Inflammatory macrophage treated with lipopolysaccharide for 1 hour (primary cell): ENCODE measurements at regions not wholly inside any gene's neighbourhood (a gene's known extent, or its start where the extent isn't known, plus 50 kb on each side); places are given as distances from the start of the nearest gene placed in this dataset.

Experiments
- DNase-seq, 2 donors: peaks; one replicate each; pipeline ENCODE4 v3.0.0-alpha.2; 2020 to 2022

- DNase-seq: peak in 1 of 2 donors; percentile 7
Measured at GRCh38 chr7:93015779-93016481, 101.8 kb downstream of the SAMD9 start.

DNA sequence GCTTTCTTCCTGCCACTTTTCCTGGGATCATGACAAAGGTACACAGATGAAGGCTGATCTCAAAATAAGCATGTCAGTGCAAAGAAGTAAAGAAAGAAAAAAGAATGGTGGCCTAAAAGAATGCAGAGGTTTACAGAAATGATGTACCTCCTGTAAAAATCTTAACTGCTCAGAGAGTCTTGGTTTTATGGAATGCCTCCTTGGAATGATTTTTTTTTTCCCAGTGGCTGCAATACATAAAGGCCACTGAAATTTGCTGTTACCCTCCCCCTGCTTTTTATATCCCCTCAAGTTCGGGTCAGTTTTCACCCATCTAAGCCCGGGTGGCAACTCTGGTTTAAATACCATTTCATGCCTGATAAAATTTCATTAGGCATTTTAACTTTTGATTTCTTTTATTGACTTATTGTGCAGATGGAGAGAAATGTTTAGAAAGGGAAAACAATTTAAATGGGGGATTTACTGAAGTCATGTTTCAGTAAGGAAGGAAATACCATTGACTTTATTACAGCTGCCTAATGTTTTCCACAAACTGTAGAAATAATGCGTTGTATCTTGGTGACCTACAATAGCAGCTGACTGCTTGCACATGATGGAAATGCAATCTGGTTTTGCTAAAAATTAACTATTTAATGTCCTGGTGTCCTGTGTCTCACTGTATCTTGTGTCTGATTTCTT, 102.5 kb downstream of the SAMD9 start:
- peak in 1 of 2 donors; percentile 17 for DNase-seq

- no peak for DNase-seq
Measured at GRCh38 chr7:93014410-93014809, 103.4 kb downstream of the SAMD9 start.

- no peak for DNase-seq
Measured at GRCh38 chr7:93013446-93014061, 104.2 kb downstream of the SAMD9 start.

DNA sequence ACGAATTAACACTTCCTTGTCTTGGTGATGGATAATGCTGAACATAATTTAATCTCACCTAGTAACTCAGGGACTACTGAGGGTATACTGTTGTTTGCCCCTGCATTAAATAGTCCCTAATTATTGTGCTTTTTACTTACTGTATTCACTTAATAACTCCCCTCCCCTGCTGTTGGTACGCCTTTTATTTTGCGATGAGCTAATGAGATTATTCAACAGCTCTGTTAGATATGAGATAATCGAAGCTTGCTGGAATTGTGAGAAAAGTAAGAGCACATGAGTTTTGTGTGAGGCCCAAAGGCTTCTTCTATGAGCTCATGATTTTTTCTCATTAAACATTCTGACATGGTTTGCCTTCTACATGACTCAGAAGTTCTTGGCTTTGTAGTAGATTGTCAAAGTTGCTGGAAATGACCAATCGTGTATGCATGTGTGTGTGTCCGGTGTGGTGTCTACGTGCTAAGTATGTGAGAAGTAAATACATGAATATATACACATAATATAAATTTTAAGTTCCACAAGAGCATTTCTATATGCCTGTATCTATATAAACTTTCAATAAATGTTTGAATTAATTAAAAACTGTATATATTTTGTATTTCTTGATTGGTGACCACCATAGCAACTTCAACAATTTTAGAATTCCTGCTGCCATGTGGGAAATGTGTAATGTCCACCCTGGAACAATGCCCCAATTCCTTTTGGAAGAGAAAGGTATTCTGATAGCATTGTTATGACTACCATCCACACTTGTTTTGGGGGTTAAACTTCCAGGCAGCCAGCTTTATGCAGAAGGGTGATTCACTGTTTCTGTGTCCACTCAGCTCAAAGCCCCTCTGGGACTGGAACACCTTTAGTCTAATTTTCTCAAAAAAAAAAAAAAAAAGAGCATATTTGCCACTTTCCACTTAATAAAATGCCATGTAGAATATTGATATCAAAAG, 106.2 kb downstream of the SAMD9 start:
- DNase-seq: no peak

DNA sequence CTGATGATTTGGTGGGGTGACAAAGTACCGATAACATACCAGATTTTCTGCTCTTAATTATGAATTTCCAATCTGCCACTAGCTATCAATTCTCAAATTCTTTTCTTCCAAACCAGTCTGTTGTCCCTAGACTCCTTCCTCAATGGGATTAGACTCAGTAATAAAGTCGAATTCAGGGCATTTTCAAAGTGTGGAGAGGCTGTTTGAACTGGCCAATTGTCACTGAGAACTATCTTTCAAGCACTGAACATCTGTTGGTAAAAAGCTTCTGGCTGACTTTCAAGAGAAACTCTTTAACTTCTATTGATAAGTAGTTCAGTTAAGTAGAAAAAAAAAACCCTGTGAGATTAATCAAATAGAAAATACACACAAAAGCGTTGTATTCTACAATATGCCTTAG, 108.9 kb downstream of the SAMD9 start:
- DNase-seq: no peak

DNA sequence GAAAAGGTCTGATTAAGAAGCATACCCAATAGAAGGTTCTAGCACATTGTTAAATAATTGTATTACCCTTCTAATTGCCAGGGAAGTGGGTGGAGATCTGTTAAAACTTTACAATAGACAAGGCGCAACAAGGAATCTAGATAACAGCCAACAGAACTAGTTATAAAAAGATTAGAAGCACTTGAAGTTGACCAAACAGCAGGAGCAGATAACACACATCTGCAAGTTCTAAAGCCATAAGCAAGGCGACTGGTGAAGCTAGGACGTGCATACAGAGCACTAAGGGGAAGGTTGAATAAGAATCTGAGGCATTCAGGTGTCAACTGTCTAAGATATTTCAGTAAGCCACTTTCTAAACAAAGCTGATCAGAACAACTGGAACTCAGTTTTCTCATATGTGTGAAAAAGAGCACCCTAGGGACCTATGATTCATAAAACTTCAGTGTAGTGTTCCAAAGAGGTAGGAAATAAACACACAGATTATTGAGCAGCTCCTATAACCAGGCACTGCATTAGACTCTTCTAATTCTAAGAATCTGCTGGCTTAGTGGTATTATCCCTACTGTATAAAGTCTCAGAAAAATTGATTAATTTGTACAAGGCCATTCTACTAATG, 111.2 kb downstream of the SAMD9 start:
- DNase-seq: no peak

DNA sequence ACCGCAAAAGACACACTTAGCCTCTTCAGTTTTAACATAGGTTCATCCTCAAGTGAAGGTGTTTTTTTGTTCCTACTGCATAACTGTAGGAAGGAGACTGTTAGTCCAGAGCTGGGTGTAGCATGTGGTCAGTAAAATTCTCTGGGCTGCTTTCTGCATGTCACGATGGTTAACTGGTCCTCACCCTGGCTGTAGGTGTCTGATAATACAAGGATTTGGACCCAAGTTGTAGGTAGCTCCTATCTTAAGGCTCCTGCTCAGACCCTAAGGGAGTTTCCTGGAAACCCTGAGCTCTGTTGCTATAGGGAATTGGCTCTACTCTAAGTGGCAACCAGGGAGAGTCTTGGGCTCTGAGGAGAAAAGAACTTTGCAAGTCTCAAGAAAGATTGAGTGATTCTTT, 112.9 kb downstream of the SAMD9 start:
- DNase-seq: no peak

DNA sequence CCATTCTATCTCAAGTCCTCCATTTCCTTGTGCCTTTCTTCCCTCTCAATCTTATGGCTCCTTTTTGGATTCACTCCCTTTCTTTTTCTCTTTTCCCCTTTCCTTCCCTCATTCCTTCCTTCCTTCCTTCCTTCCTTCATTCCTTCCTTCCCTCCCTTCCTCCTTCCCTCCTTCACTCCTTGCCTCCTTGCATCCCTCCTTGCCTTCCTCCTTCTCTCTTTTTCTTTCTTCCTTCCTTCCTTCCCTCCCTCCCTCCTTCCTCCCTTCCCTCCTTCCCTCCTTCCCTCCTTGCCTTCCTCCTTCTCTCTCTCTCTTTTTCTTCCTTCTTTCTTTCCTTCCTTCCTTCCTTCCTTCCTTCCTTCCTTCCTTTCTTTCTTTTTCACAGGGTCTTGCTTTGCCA, 120.1 kb downstream of the SAMD9 start:
- DNase-seq: no peak

GRCh38 chr7:92997152-92997551, 120.6 kb downstream of the SAMD9 start:
- DNase-seq: no peak

DNA sequence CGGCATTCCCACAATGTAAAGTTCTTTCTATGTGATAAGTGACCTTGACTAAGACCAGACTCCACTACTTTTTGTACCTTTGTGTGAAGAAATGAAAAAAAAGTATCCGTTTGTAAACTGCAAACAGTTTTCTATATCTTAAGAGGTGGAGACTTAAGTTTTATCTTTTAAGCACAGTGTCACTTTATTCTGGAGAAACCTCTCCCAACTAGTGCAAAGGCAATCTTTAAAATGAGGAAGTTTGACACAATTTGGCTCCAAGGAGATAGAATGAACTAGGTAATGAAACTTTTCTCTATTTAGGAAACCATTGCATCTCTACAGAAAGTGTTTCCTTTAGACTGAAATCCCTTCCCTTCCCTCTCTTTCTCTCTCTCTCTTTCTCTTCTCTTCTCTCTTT, 122.9 kb downstream of the SAMD9 start:
- no peak for DNase-seq

GRCh38 chr7:92992932-92993331, 124.8 kb downstream of the SAMD9 start:
- DNase-seq: no peak

DNA sequence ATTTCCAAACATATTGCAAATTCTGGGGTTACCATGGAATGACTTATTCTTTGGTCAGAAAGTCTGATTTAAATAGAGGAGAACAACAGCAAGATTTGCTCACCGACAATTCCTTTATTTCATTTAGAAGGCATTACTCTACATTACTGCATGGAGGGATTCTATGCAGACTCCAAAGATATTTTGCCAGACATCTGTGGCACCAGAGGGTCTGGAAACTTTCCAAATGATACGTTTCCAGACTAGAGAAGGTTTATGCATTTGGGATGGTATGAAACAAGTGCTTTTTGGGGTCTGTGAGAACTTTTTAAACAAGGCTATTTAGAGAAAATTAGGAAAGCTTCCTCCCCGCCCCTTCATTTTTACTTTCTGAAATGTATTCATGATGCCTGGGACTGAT, 125.3 kb downstream of the SAMD9 start:
- no peak for DNase-seq

DNA sequence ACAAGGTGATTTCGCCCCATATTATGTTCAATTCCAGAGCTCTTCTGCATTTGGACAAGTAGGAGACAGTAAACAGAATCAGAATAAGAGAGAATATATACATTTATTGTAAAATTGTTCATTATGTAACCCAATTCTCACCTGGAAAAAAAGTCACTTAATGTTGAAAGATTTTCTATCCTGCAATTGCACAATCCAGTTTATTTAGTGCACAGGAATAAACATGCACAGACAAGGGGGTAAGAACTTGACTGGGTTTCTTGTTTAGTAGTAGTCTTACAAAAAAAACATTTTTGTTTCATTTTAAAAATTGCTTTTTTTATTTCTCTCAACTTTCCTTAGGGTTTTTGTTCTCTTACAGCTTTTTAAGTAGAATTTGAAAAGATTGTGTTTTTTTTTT, 126.6 kb downstream of the SAMD9 start:
- DNase-seq: no peak

DNA sequence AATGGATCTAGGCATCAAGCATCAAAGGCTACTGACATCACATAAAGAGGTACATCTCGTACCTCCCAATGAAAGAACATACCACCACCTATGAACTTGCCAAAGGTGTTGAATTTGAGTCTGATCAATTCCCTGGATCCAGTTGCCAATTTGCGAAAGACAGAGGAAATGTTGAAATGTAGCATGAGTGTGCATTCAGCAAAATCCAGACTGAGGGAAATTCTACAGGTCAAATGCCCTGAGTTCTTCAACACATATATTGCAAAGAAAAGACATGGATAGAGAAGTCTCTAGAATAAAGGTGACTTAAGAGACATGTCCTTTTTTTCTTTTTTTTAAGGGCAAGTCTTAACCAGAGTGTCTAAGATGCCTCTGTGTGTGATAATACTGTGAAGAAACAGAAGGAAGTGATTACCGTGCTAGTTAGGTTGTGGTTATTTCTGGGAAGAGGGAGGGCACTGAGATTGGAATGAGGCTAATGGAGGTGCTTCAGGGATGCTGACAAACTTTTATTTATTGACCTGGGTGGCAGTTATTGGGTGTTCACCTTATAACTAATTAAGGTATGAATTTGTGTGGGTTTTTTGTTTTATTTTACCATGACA, 128.7 kb downstream of the SAMD9 start:
- no peak for DNase-seq

DNA sequence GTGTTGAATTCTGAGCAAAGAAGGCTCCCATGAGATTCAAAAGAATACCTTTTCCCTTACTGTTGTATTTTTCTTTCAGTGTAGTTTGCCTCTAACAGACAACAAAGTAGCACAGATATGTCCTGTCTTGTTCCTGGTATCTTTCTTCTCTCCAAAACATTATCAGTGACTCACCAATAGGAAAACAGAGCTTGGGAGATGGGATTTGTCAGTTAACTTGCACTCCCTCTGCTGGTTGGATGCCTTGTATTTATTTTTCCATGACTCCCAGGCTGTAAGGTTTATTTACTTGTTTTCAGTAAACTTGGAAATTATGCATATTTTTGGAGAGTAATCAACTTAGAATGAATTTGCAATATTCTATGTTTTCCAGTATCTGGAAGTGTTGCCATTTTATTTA, 129.7 kb downstream of the SAMD9 start:
- DNase-seq: peak; percentile 2 to 10

DNA sequence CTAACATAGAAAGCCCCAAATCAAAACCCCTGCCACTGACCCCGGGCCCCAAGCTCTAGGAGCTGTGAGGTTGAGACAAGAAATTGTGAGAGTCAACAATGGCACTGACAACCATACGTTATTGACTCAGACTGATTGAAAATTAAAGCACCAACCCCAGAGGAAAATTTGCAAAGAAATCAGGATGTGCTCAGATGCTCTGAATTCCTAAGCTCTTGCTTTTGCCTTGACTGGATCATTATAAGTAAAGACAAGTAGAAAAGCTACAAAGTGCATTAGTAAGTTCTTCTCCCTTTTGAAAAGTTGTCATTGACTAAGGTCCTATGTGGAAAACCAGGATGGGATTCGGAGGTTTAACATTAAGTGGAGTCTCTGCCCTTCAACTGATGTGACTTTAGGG, 130.2 kb downstream of the SAMD9 start:
- no peak for DNase-seq

DNA sequence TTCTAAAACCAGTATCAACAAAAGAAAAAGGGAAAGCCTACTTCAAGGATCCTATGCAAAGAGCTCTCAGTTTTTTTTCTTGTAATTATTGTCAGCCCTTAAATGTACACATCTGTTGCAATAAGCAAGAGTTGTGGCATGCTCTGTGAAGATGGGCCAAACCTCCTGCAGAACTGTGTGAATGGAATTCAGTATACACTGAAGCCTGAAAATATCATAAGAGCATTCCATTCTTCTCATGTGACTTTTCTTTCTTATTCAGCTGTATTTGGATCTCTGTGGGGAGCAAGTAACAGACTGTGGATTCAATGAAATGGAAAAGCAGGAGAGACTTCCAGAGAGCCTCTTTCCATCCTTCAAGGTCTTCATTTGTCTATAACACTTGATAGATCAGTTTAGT, 130.7 kb downstream of the SAMD9 start:
- no peak for DNase-seq

- DNase-seq: no peak
Measured at GRCh38 chr7:92982928-92983327, 134.9 kb downstream of the SAMD9 start.

GRCh38 chr7:92976931-92977330, 140.6 kb upstream of the CDK6 start:
- no peak for DNase-seq

GRCh38 chr7:92973974-92974373, 137.6 kb upstream of the CDK6 start:
- no peak for DNase-seq

GRCh38 chr7:92973293-92973731, 136.9 kb upstream of the CDK6 start:
- no peak for DNase-seq
